K562 (cell line): ENCODE measurements at regions not wholly inside any gene's neighbourhood (a gene's known extent, or its start where the extent isn't known, plus 50 kb on each side); places are given as distances from the start of the nearest gene placed in this dataset.

Experiments used
- ATAC-seq: fragments of 200-7000 bp; cut with Tn5 transposase; 3 replicates; pipeline ENCODE4 v1.9.1; 2020; ENCODE audit warnings: moderate library complexity
- BruUV-seq: library from RNA; stranded (reverse); fragments of 400-500 nt; replicated peaks from 2 replicates; lab custom pipeline; 2021; lab: Mats Ljungman, UMichigan
- CTCF ChIA-PET: fragments of 300-600 bp; formaldehyde crosslinking; extraction: SDS; loops from one replicate; lab custom pipeline; 2021; ENCODE audit warnings: low intra/inter-chr PET ratio; lab: Yijun Ruan, JAX
- POLR2A ChIA-PET: fragments of 300-600, 350-650 bp; sonication (Branson Sonifier 250); formaldehyde crosslinking; extraction: SDS; loops from one replicate; lab custom pipeline; 2021; ENCODE audit warnings: antibody characterized with exemption, inconsistent platforms; lab: Yijun Ruan, JAX
- DNase-seq, 4 experiments: peaks; one replicate each; pipeline versions ENCODE4 v3.0.0 to v3.0.0-alpha.2; 2011 to 2018; ENCODE audit warnings: low spot score in 3 of 4, mixed read lengths in 3 of 4; ENCODE audit errors: extremely low read depth in 1 of 4
- FAIRE-seq: peaks from 2 replicates; lab custom pipeline; 2011; peaks lifted over from hg19 to GRCh38; lab: Jason Lieb, UNC
- H2AFZ ChIP-seq: 2 replicates; pipeline ENCODE4 v1.6.0; 2011; ENCODE audit warnings: low read depth, low read length, control low read depth, inconsistent platforms
- H3K27ac ChIP-seq: fragments of 200-600 bp; 3 replicates; pipeline ENCODE4 v1.8.0; 2011; ENCODE audit warnings: low read depth, mild to moderate bottlenecking, control low read depth, inconsistent platforms, low read length, moderate library complexity, mixed read lengths; ENCODE audit errors: extremely low read depth
- H3K27me3 ChIP-seq, 2 experiments: fragments of 300-600 bp in 1 of 2; 2 replicates in 1 of 2; 3 replicates in 1 of 2; pipeline versions ENCODE4 v1.6.0 to v1.8.0; 2011; ENCODE audit warnings: inconsistent platforms in 2 of 2, low read length in 2 of 2, mild to moderate bottlenecking in 1 of 2, mixed read lengths in 1 of 2, moderate library complexity in 1 of 2; ENCODE audit not compliant: control insufficient read depth in 2 of 2, insufficient read depth in 2 of 2
- H3K36me3 ChIP-seq: fragments of 300-600 bp; 3 replicates; pipeline ENCODE4 v1.8.0; 2011; ENCODE audit warnings: mild to moderate bottlenecking, low read length, inconsistent platforms; ENCODE audit not compliant: control insufficient read depth, insufficient read depth
- H3K4me1 ChIP-seq, 2 experiments: fragments of 200-600 bp in 1 of 2; replicated peaks in 1 of 2; 2 replicates in 1 of 2; 3 replicates in 1 of 2; pipeline versions ENCODE4 v1.5.1 to v1.8.0; 2011; ENCODE audit warnings: inconsistent platforms in 2 of 2, low read length in 2 of 2, mild to moderate bottlenecking in 1 of 2, mixed read lengths in 1 of 2, moderate library complexity in 1 of 2; ENCODE audit not compliant: control insufficient read depth in 2 of 2, insufficient read depth in 2 of 2
- H3K4me2 ChIP-seq: 2 replicates; pipeline ENCODE4 v1.6.1; 2011; ENCODE audit warnings: low read length, control low read depth, inconsistent platforms, mixed read lengths; ENCODE audit not compliant: insufficient read depth
- H3K4me3 ChIP-seq: fragments of 200-600 bp; sonication (generic), shearing (Covaris generic); 2 replicates; pipeline ENCODE4 v1.5.1; 2016; ENCODE audit warnings: control low read depth, inconsistent platforms
- H3K79me2 ChIP-seq: fragments of 200-600 bp; 3 replicates; pipeline ENCODE4 v1.8.0; 2011; ENCODE audit warnings: low read length, inconsistent platforms; ENCODE audit not compliant: control insufficient read depth, insufficient read depth
- H3K9ac ChIP-seq, 2 experiments: 2 replicates each; pipeline versions ENCODE4 v1.6.0 to v1.6.1; 2011; ENCODE audit warnings: low read depth in 2 of 2, low read length in 2 of 2, control low read depth in 1 of 2, inconsistent platforms in 1 of 2, mild to moderate bottlenecking in 1 of 2, mixed read lengths in 1 of 2; ENCODE audit not compliant: insufficient read depth in 1 of 2
- H3K9me1 ChIP-seq: one replicate; pipeline ENCODE4 v1.6.0; 2011; ENCODE audit warnings: inconsistent platforms, mild to moderate bottlenecking, low read length, moderate library complexity; ENCODE audit not compliant: control insufficient read depth, insufficient read depth
- H3K9me3 ChIP-seq: replicated peaks from 2 replicates; pipeline ENCODE4 v1.5.1; 2011; ENCODE audit warnings: low read depth, low read length, inconsistent platforms; ENCODE audit not compliant: control insufficient read depth, insufficient read depth
- H4K20me1 ChIP-seq: replicated peaks from 2 replicates; pipeline ENCODE4 v1.6.1; 2011; ENCODE audit warnings: low read length, inconsistent platforms, mixed read lengths; ENCODE audit not compliant: control insufficient read depth, insufficient read depth
- ETS2 ChIP-seq: IDR thresholded peaks from 2 replicates; pipeline ENCODE4 v1.6.1; 2016; ENCODE audit warnings: borderline replicate concordance, missing genetic modification characterization, mild to moderate bottlenecking, moderate library complexity, missing compliant biosample characterization; ENCODE audit not compliant: poor library complexity, severe bottlenecking
- HLTF ChIP-seq: fragments of 450-650 bp; IDR thresholded peaks from 2 replicates; pipeline ENCODE4 v1.6.1; 2016
- MYNN ChIP-seq, 2 experiments: sonication (generic); formaldehyde crosslinking in 1 of 2; IDR thresholded peaks; 2 replicates each; pipeline versions ENCODE4 v1.5.0 to v1.6.1; 2016 to 2020; ENCODE audit warnings: antibody characterized with exemption in 1 of 2, missing genetic modification reagents in 1 of 2
- RBFOX2 ChIP-seq: fragments of 200-400 bp; formaldehyde crosslinking; IDR thresholded peaks from 2 replicates; pipeline ENCODE4 v1.6.1; 2017; ENCODE audit warnings: low read depth, mild to moderate bottlenecking, low read length, moderate library complexity
- U2AF2 ChIP-seq: fragments of 200-400 bp; formaldehyde crosslinking; optimal IDR thresholded peaks from 2 replicates; pipeline ENCODE3; 2017; ENCODE audit warnings: low read depth, mild to moderate bottlenecking, low read length
- ZNF224 ChIP-seq: sonication (generic); formaldehyde crosslinking; IDR thresholded peaks from 2 replicates; pipeline ENCODE4 v1.8.0; 2022; ENCODE audit warnings: mild to moderate bottlenecking, missing genetic modification reagents
- ZNF79 ChIP-seq: fragments of 250-450 bp; sonication (Bioruptor Pico); IDR thresholded peaks from 2 replicates; pipeline ENCODE4 v1.4.0; 2020; ENCODE audit warnings: low read depth, mild to moderate bottlenecking, moderate library complexity
- WGBS: fragments of 100-300 bp; shearing (Covaris generic); methylation state at CpG from one replicate; pipeline ENCODE4 v1.1.6; 2016; ENCODE audit warnings: low coverage, mixed read lengths; ENCODE audit not compliant: insufficient coverage; ENCODE audit errors: missing lambda C conversion rate; 5-methylcytosine and 5-hydroxymethylcytosine counted together
- in situ Hi-C: fragments of 300-500 bp; cut with MboI; formaldehyde crosslinking; loops from 4 replicates; pipeline ENCODE4 v1.15.0; 2018; ENCODE audit warnings: inconsistent platforms, mixed read lengths
- intact Hi-C: fragments of 100-400 bp; cut with micrococcal nuclease; formaldehyde crosslinking; loops from 2 replicates; pipeline ENCODE4 v1.14.2; 2022
- TF ChIP-seq, protein P1 (sequence below): fragments of 250-450 bp; sonication (Bioruptor Pico); IDR thresholded peaks from 2 replicates; pipeline ENCODE4 v1.4.0; 2020; ENCODE audit warnings: mild to moderate bottlenecking, moderate library complexity
- TF ChIP-seq, protein P2 (sequence below): fragments of 250-450 bp; sonication (Bioruptor Pico); IDR thresholded peaks from 2 replicates; pipeline ENCODE4 v1.4.0; 2020; ENCODE audit warnings: mild to moderate bottlenecking, moderate library complexity, borderline replicate concordance
- TF ChIP-seq, protein P3 (sequence below): fragments of 250-450 bp; sonication (Bioruptor Pico); IDR thresholded peaks from 2 replicates; pipeline ENCODE4 v1.9.0; 2021; ENCODE audit warnings: mild to moderate bottlenecking
- TF ChIP-seq, protein P4 (sequence below): sonication (generic); formaldehyde crosslinking; IDR thresholded peaks from 2 replicates; pipeline ENCODE4 v1.8.0; 2022; ENCODE audit warnings: missing genetic modification reagents, mild to moderate bottlenecking, moderate library complexity, borderline replicate concordance

DNA sequence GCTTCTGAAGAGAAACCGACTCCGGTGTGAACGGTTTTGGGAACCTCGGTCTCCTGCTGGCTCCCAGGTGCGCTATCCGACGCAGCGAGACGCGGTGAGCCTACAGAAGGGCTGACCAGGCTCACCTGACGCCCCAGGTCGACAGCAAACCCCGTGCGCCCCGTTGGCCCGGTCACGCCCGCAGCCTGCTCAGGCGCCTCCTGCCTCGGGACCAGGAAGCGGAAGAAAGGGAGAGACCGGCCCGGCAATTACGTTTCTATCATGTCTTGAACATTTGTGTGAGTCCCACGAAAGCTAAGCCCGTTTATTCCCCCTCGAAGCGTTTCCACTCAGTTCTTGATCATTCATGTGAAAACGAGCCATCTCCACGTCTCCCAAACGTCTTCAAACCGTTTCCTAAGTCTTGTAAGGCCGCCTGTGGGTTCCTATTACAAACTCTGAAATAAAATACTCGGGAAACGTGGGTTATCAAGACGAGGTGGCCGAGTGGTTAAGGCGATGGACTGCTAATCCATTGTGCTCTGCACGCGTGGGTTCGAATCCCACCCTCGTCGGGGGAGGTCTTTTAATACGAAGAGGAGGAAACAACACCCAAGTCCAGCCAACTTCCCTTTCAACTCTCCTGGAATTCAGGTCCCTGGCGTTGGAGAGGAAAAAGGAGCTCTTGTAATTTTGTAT is 150.5 kb upstream of the PRSS16 start:
- no peaks in the 10 kb centered on the region for H3K9me1 ChIP-seq
- H3K27me3 ChIP-seq = no peaks in the 10 kb centered on the region
- peaks cover 5 to 6% of the 10 kb centered on the region in 2 experiments; a peak in 3 of 5 replicates for H3K4me1 ChIP-seq
- in situ Hi-C loops = no loop called here
- BruUV-seq = TSS peak; percentile 55
- DNase-seq (peak in 3 of 4 experiments; percentile 15 to 59 (median 36)), FAIRE-seq (no peak), ATAC-seq (peak; percentile 70)
- intact Hi-C loops = no loop called here
- H4K20me1 ChIP-seq = no peaks in the 10 kb centered on the region
- H3K79me2 ChIP-seq = no peaks in the 10 kb centered on the region
- ChIA-PET CTCF (no interaction called here), POLR2A (interaction anchor here (0.6 to 0.8 kb wide), 2 partner anchors 36 to 50 kb away, joined by 3 to 4 read pairs; a partner anchor contains a TSS)
- no peaks in the 10 kb centered on the region for H3K9me3 ChIP-seq
- peak overlapping the region; percentile 18 for H3K4me3 ChIP-seq
- H3K27ac ChIP-seq = peak overlapping the region; percentile 39
- 57% methylated on average over 43 of the region's 45 CpGs for WGBS
- H3K9ac ChIP-seq = peak overlapping the region; percentile 38 to 87
- H2AFZ ChIP-seq = peak overlapping the region; percentile 70
- H3K4me2 ChIP-seq = peak overlapping the region; percentile 61
- 0 out of 3 replicates have a peak, but pooled peaks cover 3% of the 10 kb centered on the region for H3K36me3 ChIP-seq
- TF ChIP-seq U2AF2 = no peak
- TF ChIP-seq ZNF79 = no peak
- TF ChIP-seq ZNF224 = no peak
- no peak for TF ChIP-seq HLTF
- TF ChIP-seq, protein P1, sequence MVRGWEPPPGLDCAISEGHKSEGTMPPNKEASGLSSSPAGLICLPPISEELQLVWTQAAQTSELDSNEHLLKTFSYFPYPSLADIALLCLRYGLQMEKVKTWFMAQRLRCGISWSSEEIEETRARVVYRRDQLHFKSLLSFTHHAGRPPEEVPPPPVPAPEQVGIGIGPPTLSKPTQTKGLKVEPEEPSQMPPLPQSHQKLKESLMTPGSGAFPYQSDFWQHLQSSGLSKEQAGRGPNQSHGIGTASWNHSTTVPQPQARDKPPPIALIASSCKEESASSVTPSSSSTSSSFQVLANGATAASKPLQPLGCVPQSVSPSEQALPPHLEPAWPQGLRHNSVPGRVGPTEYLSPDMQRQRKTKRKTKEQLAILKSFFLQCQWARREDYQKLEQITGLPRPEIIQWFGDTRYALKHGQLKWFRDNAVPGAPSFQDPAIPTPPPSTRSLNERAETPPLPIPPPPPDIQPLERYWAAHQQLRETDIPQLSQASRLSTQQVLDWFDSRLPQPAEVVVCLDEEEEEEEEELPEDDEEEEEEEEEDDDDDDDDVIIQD (CRISPR knock-in tag) = no peak
- TF ChIP-seq, protein P2, sequence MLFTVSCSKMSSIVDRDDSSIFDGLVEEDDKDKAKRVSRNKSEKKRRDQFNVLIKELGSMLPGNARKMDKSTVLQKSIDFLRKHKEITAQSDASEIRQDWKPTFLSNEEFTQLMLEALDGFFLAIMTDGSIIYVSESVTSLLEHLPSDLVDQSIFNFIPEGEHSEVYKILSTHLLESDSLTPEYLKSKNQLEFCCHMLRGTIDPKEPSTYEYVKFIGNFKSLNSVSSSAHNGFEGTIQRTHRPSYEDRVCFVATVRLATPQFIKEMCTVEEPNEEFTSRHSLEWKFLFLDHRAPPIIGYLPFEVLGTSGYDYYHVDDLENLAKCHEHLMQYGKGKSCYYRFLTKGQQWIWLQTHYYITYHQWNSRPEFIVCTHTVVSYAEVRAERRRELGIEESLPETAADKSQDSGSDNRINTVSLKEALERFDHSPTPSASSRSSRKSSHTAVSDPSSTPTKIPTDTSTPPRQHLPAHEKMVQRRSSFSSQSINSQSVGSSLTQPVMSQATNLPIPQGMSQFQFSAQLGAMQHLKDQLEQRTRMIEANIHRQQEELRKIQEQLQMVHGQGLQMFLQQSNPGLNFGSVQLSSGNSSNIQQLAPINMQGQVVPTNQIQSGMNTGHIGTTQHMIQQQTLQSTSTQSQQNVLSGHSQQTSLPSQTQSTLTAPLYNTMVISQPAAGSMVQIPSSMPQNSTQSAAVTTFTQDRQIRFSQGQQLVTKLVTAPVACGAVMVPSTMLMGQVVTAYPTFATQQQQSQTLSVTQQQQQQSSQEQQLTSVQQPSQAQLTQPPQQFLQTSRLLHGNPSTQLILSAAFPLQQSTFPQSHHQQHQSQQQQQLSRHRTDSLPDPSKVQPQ (CRISPR knock-in tag) = no peak
- no peak for TF ChIP-seq MYNN (IDR thresholded peaks at IDR 0.05)
- no peak for TF ChIP-seq MYNN (CRISPR knock-in tag; IDR thresholded peaks at IDR 0.05)
- TF ChIP-seq, protein P3, sequence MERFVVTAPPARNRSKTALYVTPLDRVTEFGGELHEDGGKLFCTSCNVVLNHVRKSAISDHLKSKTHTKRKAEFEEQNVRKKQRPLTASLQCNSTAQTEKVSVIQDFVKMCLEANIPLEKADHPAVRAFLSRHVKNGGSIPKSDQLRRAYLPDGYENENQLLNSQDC (CRISPR knock-in tag) = no peak
- peak; percentile 53 for TF ChIP-seq RBFOX2
- TF ChIP-seq, protein P4, sequence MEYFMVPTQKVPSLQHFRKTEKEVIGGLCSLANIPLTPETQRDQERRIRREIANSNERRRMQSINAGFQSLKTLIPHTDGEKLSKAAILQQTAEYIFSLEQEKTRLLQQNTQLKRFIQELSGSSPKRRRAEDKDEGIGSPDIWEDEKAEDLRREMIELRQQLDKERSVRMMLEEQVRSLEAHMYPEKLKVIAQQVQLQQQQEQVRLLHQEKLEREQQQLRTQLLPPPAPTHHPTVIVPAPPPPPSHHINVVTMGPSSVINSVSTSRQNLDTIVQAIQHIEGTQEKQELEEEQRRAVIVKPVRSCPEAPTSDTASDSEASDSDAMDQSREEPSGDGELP (CRISPR knock-in tag) = peak; percentile 26; the same call in 1 of the 2 replicates
- TF ChIP-seq ETS2 = no peak
